Ishikawa (cell line): ENCODE measurements at regions not wholly inside any gene's neighbourhood (a gene's known extent, or its start where the extent isn't known, plus 50 kb on each side); places are given as distances from the start of the nearest gene placed in this dataset.

ENCODE experiments used
- CEBPB ChIP-seq: IDR thresholded peaks from 2 replicates; pipeline ENCODE4 v1.6.1; 2012
- CREB1 ChIP-seq: IDR thresholded peaks from 2 replicates; pipeline ENCODE4 v1.6.1; 2012; ENCODE audit warnings: low read depth
- EGR1 ChIP-seq: IDR thresholded peaks from 2 replicates; pipeline ENCODE4 v1.6.1; 2012
- EP300 ChIP-seq: IDR thresholded peaks from 2 replicates; pipeline ENCODE4 v1.6.1; 2012; ENCODE audit warnings: borderline replicate concordance
- FOXM1 ChIP-seq: IDR thresholded peaks from 2 replicates; pipeline ENCODE4 v1.6.1; 2012; ENCODE audit warnings: low read depth, borderline replicate concordance
- MAX ChIP-seq: IDR thresholded peaks from 2 replicates; pipeline ENCODE4 v1.6.1; 2012
- NFIC ChIP-seq: IDR thresholded peaks from 2 replicates; pipeline ENCODE4 v1.6.1; 2012
- RAD21 ChIP-seq: IDR thresholded peaks from 2 replicates; pipeline ENCODE4 v1.6.1; 2012; ENCODE audit warnings: low read depth
- REST ChIP-seq: IDR thresholded peaks from 2 replicates; pipeline ENCODE4 v1.6.1; 2012; ENCODE audit warnings: low read depth, mild to moderate bottlenecking
- TAF1 ChIP-seq: IDR thresholded peaks from 2 replicates; pipeline ENCODE4 v1.6.1; 2012; ENCODE audit warnings: low read depth, mild to moderate bottlenecking
- TCF12 ChIP-seq: IDR thresholded peaks from 2 replicates; pipeline ENCODE4 v1.6.1; 2012; ENCODE audit warnings: low read depth
- TEAD4 ChIP-seq: IDR thresholded peaks from 2 replicates; pipeline ENCODE4 v1.6.1; 2012
- USF1 ChIP-seq: IDR thresholded peaks from 2 replicates; pipeline ENCODE4 v1.6.1; 2012
- YY1 ChIP-seq: IDR thresholded peaks from 2 replicates; pipeline ENCODE4 v1.6.1; 2012; ENCODE audit warnings: low read depth
- ZBTB7A ChIP-seq: IDR thresholded peaks from 2 replicates; pipeline ENCODE4 v1.6.1; 2012; ENCODE audit warnings: low read depth

- TF ChIP-seq USF1 = no peak
- no peak for TF ChIP-seq FOXM1
- TF ChIP-seq EP300 = no peak
- TF ChIP-seq TCF12 = no peak
- no peak for TF ChIP-seq REST
- TF ChIP-seq MAX = no peak
- TF ChIP-seq YY1 = no peak
- no peak for TF ChIP-seq TEAD4
- no peak for TF ChIP-seq EGR1
- no peak for TF ChIP-seq ZBTB7A
- no peak for TF ChIP-seq CEBPB
- TF ChIP-seq TAF1 = no peak
- no peak for TF ChIP-seq RAD21
Observed at GRCh38 chr14:44654591-44654990, 147.5 kb upstream of the FSCB start.

GRCh38 chr14:44653641-44654040 is 146.6 kb upstream of the FSCB start:
- no peak for TF ChIP-seq FOXM1
- TF ChIP-seq ZBTB7A = no peak
- TF ChIP-seq EP300 = no peak
- no peak for TF ChIP-seq TEAD4
- no peak for TF ChIP-seq REST
- no peak for TF ChIP-seq USF1
- TF ChIP-seq RAD21 = no peak
- no peak for TF ChIP-seq TCF12
- no peak for TF ChIP-seq NFIC
- no peak for TF ChIP-seq CREB1
- TF ChIP-seq EGR1 = no peak

- no peak for TF ChIP-seq USF1
- TF ChIP-seq CREB1 = no peak
- TF ChIP-seq TCF12 = no peak
- TF ChIP-seq CEBPB = no peak
- TF ChIP-seq EGR1 = no peak
- TF ChIP-seq RAD21 = no peak
- no peak for TF ChIP-seq TEAD4
- no peak for TF ChIP-seq FOXM1
- no peak for TF ChIP-seq YY1
- TF ChIP-seq REST = no peak
- TF ChIP-seq TAF1 = no peak
- no peak for TF ChIP-seq NFIC
- no peak for TF ChIP-seq EP300
- no peak for TF ChIP-seq ZBTB7A
- TF ChIP-seq MAX = no peak
Observed at GRCh38 chr14:44652640-44653039, 145.6 kb upstream of the FSCB start.

GRCh38 chr14:44649061-44649460 is 142.0 kb upstream of the FSCB start:
- no peak for TF ChIP-seq EP300
- no peak for TF ChIP-seq MAX
- TF ChIP-seq YY1 = no peak
- TF ChIP-seq USF1 = no peak
- TF ChIP-seq TCF12 = no peak
- TF ChIP-seq CREB1 = no peak
- no peak for TF ChIP-seq REST
- TF ChIP-seq RAD21 = no peak
- TF ChIP-seq CEBPB = no peak
- TF ChIP-seq NFIC = no peak; the same call in 1 of the 2 replicates
- no peak for TF ChIP-seq FOXM1
- TF ChIP-seq TAF1 = no peak
- no peak for TF ChIP-seq TEAD4
- no peak for TF ChIP-seq EGR1
